ENCODE measurements at regions not wholly inside any gene's neighbourhood (a gene's known extent, or its start where the extent isn't known, plus 50 kb on each side); places are given as distances from the start of the nearest gene placed in this dataset.

DNA sequence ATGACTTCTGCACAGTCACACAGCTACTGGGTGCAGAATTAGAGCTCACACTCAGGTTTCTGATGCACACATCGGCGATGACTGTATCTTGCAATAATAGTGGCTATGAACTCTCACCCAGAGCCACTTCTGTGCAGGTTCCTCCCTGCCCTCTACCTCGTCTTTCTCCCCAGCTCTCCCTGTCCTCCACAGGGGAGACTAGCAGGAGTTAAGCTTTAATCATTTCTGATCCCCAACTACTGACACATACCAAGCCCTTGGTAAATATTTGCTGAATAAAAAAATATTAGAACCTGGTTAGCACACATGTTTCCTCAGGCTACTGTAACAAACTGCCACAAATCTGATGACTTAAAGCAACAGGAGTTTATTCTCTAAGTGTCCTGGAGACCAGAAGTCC is 222.7 kb upstream of the FOXA2 start:
- no peak overlapping the region for H3K9ac ChIP-seq (ENCODE audit: control insufficient read depth, insufficient read depth, low read length)
- POLR2A ChIA-PET = no interaction called here
- no peaks in the 10 kb centered on the region for H3K9me3 ChIP-seq (replicated peaks; ENCODE audit: control insufficient read depth, insufficient read depth, low read length)
- in situ Hi-C loops (cut with MboI) (no loop called here), intact Hi-C loops (cut with micrococcal nuclease; ENCODE audit: unreplicated experiment) (no loop called here)
- no peak for TF ChIP-seq PRDM15 (CRISPR knock-in tag; IDR thresholded peaks at IDR 0.05)
- TF ChIP-seq PAX5 (IDR thresholded peaks at IDR 0.05; ENCODE audit: borderline replicate concordance, low read depth, low read length) = no peak
- TF ChIP-seq, protein P1, sequence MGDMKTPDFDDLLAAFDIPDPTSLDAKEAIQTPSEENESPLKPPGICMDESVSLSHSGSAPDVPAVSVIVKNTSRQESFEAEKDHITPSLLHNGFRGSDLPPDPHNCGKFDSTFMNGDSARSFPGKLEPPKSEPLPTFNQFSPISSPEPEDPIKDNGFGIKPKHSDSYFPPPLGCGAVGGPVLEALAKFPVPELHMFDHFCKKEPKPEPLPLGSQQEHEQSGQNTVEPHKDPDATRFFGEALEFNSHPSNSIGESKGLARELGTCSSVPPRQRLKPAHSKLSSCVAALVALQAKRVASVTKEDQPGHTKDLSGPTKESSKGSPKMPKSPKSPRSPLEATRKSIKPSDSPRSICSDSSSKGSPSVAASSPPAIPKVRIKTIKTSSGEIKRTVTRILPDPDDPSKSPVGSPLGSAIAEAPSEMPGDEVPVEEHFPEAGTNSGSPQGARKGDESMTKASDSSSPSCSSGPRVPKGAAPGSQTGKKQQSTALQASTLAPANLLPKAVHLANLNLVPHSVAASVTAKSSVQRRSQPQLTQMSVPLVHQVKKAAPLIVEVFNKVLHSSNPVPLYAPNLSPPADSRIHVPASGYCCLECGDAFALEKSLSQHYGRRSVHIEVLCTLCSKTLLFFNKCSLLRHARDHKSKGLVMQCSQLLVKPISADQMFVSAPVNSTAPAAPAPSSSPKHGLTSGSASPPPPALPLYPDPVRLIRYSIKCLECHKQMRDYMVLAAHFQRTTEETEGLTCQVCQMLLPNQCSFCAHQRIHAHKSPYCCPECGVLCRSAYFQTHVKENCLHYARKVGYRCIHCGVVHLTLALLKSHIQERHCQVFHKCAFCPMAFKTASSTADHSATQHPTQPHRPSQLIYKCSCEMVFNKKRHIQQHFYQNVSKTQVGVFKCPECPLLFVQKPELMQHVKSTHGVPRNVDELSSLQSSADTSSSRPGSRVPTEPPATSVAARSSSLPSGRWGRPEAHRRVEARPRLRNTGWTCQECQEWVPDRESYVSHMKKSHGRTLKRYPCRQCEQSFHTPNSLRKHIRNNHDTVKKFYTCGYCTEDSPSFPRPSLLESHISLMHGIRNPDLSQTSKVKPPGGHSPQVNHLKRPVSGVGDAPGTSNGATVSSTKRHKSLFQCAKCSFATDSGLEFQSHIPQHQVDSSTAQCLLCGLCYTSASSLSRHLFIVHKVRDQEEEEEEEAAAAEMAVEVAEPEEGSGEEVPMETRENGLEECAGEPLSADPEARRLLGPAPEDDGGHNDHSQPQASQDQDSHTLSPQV (IDR thresholded peaks at IDR 0.05) = no peak
- no peak for TF ChIP-seq NRF1 (conservative IDR thresholded peaks at IDR 0.05; ENCODE audit: low read depth, low read length)
- no peak for TF ChIP-seq KLF5 (IDR thresholded peaks at IDR 0.05; ENCODE audit: partially characterized antibody)
- TF ChIP-seq MTA3 (IDR thresholded peaks at IDR 0.05; ENCODE audit: borderline replicate concordance, low read length) = no peak
- no peak for TF ChIP-seq EGR1 (IDR thresholded peaks at IDR 0.05; ENCODE audit: borderline replicate concordance in 1 of 2, low read depth in 2 of 2, low read length in 2 of 2)
- TF ChIP-seq RELA (IDR thresholded peaks at IDR 0.05; ENCODE audit: borderline replicate concordance, partially characterized antibody) = no peak
- no peak for TF ChIP-seq SRF (IDR thresholded peaks at IDR 0.05; ENCODE audit: low read depth in 2 of 2, low read length in 2 of 2)
- TF ChIP-seq, protein P2, sequence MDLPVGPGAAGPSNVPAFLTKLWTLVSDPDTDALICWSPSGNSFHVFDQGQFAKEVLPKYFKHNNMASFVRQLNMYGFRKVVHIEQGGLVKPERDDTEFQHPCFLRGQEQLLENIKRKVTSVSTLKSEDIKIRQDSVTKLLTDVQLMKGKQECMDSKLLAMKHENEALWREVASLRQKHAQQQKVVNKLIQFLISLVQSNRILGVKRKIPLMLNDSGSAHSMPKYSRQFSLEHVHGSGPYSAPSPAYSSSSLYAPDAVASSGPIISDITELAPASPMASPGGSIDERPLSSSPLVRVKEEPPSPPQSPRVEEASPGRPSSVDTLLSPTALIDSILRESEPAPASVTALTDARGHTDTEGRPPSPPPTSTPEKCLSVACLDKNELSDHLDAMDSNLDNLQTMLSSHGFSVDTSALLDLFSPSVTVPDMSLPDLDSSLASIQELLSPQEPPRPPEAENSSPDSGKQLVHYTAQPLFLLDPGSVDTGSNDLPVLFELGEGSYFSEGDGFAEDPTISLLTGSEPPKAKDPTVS (IDR thresholded peaks at IDR 0.05; ENCODE audit: low read depth, low read length) = no peak
- no peak for TF ChIP-seq HDAC6 (IDR thresholded peaks at IDR 0.05; ENCODE audit: unreplicated experiment)
- TF ChIP-seq CBFB (IDR thresholded peaks at IDR 0.05; ENCODE audit: low read depth) = no peak
- no peak for TF ChIP-seq EZH2 (IDR thresholded peaks at IDR 0.05; ENCODE audit: borderline replicate concordance, control insufficient read depth, low read depth, low read length)
- H3K4me1 ChIP-seq (ENCODE audit: control insufficient read depth, insufficient read depth, low read length) = no peaks in the 10 kb centered on the region
- SMC1A ChIA-PET (ENCODE audit: uncharacterized antibody, unreplicated experiment) = no interaction called here
- H3K4me2 ChIP-seq (ENCODE audit: control insufficient read depth, insufficient read depth) = no peak overlapping the region
- no peak overlapping the region for H3K27ac ChIP-seq (ENCODE audit: control insufficient read depth, insufficient read depth)
- DNase-seq (ENCODE audit: low read depth, low spot score) (no peak), FAIRE-seq (no peak), ATAC-seq (no peak)
- no peak overlapping the region for H3K4me3 ChIP-seq
- H3K36me3 ChIP-seq (ENCODE audit: control insufficient read depth in 2 of 2, insufficient read depth in 2 of 2, low read length in 1 of 2) = no peaks in the 10 kb centered on the region
- RAD21 ChIA-PET (ENCODE audit: unreplicated experiment) = no interaction called here
- H4K20me1 ChIP-seq (ENCODE audit: control insufficient read depth, insufficient read depth) = no peaks in the 10 kb centered on the region
- no peak overlapping the region for H2AFZ ChIP-seq (ENCODE audit: control insufficient read depth, low read depth, low read length)
- CTCF ChIA-PET = no interaction called here
- H3K79me2 ChIP-seq (ENCODE audit: control insufficient read depth, insufficient read depth, low read length) = no peaks in the 10 kb centered on the region
- H3K27me3 ChIP-seq (replicated peaks in 1 of 2; ENCODE audit: control insufficient read depth in 2 of 2, insufficient read depth in 2 of 2, low read length in 1 of 2) = no peaks in the 10 kb centered on the region
- BruUV-seq (replicated peaks) = no TSS peak
- WGBS (ENCODE audit: insufficient coverage, insufficient replicate concordance, low lambda C conversion rate, missing lambda C conversion rate) = 59% methylated on average over 3 of the region's 3 CpGs

Measured in GM12878 (cell line).